IPS-NIHi7 (cell line): ENCODE measurements at regions not wholly inside any gene's neighbourhood (a gene's known extent, or its start where the extent isn't known, plus 50 kb on each side); places are given as distances from the start of the nearest gene placed in this dataset.

Experiments
- DNase-seq: peaks from one replicate; pipeline ENCODE4 v3.0.0; 2012; ENCODE audit warnings: mixed read lengths; ENCODE audit errors: extremely low spot score

DNA sequence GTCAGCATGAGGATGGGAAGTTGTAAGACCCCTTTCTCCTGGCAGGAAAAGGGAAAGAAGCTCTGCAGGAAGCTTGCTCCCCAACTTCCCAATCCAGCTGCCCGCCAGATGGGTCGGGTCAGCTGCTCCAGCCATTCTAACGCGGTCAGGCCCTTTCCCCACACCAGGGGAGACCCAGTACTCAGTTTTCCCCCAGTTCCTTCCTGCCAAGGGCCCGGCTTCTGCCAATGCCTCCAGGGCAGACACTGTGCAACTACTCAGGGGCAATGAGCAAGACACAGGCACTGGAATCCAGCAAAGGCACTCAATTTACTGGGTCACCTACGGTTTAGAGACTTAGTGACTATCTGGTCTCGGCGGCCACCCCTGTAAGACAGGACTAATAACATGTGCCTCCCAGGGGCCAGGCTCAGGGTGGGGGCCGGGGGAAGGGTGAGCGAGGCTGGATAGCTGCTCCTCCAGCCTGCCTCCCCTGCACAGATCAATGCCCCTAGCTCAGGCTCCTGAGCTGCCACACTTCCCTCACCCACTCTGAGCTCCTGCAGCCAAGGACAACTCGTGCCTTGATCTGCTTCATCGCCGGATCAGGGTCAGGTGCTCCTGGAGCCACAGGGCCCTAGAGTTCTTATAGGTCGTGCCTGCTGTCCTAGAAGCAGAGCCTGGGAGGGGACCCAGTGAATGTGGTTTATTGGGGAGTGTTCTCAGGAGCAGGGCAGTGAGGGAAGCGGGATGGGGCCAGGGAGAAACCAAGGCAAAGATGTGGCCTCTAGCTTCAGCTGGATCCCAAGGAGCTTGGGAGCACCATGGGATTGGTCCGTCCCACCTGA is 171.1 kb downstream of the ZFP36L2 start:
- no peak for DNase-seq

DNA sequence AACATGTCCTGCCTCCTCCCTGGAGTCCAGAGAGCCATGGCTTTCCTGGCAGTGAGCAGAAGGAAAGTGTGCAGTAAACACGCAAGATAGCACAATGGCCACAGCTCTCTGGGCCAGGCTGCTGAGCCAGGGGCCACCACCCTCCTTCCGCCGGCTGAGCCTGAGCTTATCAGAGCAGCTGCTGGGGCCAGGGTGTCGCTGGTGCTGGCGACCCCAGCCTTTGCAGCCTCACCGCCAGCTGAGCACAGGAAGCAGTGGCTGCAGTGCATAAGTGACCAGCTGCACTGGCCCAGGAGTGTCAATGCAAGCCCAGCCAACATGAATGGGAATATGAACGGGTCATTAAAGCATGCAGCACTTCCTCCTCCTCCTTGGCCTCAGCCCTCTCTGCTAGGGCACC is 172.0 kb downstream of the ZFP36L2 start:
- no peak for DNase-seq

DNA sequence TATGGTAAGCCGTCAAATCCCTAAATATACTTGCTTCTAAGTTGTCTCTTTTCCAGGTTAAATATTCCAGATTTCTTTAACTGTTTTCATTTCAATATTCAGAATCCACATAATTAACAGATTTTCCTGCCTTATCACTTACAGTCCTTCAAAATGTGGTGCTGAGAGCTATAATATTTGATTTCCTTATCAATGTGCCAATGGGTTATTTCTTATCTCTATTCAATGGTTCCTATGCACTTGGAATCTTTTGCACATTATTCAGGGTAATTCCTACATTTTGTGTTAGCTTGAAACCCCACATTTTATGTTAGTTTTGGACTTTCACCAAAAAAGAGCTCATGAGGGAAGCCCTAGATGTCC is 173.5 kb downstream of the ZFP36L2 start:
- no peak for DNase-seq

DNA sequence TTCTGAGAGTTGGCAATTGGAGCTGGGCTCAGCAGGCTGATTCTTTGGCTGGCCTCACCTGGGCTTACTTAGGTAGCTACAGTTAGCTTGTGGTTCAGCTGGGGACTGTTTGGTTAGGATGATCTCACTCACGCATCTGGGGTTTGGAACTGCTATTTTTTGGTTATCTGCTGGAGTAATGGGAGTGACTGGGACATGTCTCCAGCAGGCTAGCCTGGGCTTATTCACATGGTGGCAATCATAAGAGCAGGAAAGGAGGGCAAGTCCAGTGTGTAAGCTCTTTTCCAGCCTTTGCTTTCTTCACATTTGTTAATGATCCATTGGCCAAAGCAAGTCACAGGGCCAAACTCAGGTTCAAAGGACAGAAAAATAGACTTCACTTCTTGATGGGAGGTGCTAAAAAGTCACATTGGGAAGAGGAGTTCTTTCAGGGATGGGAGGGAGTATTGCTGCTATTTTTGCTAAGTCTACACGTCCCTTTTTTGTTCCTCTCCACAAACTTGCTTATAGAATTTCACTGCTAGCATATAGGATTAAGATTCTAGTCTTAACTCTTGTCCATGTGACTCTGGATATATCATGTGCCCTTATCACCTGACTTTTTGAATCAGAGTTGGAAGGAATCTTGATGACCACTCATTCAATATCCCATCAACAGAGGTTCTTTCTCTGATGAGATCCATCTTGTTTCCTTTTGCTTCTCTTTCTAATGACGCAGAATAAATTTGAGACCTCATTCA is 174.0 kb downstream of the ZFP36L2 start:
- DNase-seq = no peak

DNA sequence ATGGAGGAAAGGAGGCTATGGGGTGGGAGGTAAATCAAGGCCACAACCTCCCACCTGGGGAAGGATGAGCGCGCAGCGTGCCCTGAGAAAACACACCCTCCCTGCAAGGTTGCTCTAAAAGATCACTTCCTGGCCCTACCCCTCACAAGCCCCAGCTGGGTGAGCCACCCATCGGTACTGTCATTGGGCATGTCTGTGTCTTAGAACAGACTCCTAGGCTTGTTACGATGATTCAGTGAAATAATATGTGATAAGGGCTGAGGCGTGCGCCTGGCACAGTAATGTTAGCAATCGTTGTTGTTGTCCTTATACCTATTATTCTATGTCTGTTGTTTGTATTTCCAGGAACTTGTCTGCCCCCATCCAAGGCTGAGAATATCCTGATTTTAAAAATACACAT is 175.1 kb downstream of the ZFP36L2 start:
- DNase-seq = no peak

DNA sequence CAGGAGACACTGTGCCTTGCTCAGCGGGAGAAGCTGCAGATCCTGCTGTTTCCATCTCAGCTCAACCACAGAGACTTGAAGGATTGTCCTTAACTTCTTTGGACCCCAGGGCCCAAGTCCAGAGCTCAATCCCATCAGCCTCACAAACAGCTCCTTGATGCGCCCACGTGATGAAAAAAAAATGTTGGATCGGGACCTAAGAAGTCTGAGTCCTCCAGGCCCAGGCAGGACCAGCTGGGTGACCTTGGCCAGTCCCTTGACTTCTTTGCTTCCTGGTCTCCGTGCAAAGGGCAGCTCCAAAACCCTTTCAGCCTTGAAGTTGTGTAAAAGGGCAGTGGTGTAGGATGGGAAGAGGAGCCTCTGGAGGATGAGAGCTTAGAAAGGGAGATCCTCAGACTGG is 175.5 kb downstream of the ZFP36L2 start:
- DNase-seq = no peak

DNA sequence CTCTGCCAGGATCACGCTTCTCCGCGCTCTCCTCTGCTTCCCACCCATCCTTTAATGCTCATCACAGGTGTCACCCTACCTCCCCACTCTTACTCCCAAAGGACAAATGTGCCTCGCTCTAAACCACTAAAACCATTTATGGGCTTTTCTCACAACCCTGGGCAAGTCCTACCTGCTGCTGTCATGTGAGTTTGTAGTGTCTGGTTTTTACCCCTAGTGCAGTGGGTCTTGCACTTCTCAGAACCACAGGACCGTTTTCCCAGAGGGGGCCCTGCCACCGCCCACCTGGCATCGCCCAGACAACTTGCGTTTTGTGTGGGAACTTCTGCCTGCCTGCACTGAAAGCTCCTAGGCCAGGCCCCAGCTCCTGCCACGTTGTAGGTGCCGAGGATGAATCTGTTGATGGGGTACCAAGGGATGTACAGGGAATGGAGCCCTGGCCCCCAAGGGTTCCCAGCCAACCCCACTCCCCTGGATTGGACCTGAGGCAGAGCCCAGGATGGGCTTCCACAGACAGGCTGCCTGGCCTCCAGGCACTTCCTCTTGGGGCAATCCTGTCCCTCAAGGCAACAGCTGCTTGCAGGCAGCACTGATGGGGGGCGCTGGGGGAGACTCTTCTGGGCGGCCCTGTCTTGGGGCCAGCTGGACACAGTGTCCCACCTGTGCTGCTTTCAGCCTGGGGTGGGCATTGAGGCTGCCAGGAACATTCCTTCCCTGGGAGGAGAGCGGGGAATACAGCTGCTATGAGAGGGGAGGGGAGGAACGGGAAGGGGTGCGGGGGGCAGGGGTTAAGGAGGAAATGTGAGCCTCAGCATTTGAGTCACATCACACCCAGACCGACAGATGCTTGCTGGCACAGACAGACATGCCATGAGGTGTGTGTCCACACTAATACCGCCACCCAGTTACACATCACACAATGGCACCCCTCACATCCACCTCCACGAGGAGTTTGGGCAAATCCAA is 176.3 kb downstream of the ZFP36L2 start:
- DNase-seq = no peak

DNA sequence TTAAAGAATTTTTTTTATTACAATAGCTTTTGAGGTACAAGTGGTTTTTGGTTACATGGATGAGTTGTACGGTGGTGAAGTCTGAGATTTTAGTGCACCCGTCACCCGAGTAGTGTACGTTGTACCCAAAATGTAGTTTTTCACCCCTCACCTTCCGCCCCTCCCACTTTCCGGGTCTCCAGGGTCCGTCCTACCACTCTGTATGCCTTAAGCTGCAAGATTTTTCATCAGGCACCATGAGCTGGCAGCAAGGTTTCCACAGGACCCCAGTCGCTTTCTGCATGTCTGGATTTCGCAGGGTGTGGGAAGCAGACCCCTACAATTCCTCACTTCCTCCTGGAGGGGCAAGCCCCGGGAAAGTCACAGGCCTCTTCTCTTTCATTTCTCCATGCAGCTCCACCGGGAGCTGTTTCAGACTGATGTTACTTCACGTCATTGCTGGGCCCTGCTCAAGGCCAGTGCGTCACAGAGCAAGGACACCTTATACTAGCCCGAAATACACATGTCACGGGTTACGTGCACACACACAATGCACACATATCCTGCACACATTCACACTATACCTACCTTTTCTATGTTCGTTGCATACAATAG is 179.1 kb downstream of the ZFP36L2 start:
- no peak for DNase-seq

DNA sequence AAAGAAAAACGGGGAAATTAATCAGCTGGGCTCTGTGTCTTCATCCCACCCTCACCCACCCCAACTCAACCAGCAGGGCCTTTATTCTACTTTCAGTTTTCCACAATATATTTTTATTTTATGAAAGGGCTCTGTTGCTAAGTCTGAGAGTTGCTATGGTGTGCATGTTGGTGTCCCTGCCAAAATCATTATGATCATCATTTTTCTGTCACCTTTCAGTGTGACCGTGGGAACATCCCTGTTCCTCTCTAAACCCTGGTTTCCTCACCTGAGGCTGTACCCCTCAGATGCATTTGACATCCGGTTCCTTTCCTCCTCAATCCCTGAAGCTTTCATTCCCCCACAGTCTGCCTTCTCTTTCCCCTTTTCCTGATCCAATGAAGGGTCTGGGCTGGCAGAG is 180.5 kb downstream of the ZFP36L2 start:
- no peak for DNase-seq

DNA sequence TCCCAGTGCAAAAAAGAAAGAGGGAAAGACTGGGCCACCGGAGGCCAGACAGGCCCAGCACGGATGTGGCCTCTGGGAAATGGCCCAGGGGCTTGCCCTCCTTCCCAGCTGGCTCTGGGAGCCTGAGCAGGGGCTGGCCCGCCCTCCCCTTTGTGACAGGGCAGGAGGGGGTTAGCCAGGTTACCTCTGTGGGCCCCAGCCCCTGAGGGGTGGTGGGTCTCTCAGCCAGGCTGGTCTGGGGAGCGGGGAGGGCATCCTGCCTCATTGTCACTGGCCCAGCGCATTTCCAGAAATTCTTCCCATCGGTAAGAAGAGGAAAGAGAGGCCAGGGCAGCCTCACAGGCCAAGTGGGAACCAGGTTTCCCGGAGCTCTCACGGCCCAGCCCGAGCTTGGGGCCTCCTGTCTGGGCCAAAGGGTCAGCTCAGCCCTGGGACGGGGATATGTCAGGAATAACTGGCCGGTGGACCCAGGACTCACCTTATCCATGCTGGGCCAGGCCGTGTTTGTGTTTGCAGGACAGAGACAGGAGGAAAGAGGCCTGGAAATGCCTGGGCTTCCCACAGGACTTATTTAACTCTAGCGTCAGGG is 182.2 kb downstream of the ZFP36L2 start:
- DNase-seq = no peak

DNA sequence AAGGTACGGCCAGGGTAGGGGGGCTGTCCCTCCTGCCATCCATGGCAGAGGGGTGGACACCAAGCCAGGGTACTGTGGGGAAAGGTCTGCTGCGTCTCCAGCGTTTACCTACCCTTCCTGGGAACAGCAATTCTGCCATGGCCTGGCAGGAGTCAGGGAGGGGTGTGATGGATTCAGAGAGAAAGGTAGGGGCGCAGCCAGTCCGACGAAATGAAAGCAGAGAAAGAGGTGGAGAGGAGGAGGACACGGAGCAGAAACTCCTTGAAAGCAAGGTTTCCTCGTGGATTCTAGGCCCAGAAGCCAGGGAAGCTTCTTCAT is 182.9 kb downstream of the ZFP36L2 start:
- no peak for DNase-seq

DNA sequence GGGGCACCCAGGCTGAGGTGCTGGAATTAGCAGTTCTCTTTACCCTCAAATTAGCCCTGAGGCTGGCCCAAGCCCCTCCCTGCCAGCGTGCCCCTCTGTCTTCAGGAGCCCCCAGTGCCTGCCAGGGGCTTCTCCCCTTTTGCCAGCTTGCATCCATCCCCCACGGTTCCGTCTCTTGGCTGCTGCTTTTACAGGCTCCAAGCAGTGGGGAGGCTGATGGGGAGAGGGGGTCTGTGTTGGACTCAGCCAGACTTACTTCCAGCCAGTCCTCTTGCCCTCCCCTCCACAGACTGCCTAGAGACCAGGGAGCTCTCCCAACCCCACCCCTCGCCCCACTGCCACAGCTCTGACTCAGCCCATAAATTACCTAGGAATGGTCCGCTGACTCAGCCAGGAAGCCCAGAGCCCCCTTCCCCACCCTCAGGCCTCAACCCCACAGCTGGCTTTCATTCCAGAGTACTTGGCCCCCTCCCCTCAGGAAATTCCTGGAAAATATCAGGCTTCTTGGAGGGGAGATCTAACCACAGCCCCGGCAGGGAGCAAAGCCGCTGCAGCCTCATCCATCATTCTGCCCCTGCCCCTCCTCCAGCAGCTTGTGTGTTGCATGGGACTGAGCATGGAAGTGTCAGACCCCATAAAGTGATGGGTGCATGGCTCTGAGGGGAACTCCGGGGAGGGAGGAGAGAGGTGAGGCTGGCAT is 184.6 kb downstream of the ZFP36L2 start:
- peak; percentile 92 for DNase-seq

DNA sequence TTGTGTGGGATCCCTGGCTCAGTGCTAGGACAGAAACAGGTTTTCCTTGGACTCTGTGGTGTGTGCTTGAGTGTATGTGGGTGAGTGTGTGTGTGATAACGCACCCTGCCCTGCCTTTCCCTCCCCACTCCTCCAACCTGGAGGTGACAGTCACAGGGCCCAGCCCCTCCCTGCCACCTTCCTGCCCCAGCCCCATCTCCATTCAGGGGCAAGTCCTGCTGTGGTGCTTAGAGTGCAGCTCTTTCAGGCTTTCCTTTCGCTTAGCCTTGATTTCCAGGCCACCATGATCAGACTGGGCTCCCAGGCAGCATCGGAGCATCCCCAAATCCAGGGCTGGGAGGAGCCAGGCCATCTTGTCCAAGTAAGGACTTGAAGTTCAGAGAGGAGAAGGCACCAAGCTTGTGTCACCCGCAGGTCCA is 185.2 kb downstream of the ZFP36L2 start:
- no peak for DNase-seq

DNA sequence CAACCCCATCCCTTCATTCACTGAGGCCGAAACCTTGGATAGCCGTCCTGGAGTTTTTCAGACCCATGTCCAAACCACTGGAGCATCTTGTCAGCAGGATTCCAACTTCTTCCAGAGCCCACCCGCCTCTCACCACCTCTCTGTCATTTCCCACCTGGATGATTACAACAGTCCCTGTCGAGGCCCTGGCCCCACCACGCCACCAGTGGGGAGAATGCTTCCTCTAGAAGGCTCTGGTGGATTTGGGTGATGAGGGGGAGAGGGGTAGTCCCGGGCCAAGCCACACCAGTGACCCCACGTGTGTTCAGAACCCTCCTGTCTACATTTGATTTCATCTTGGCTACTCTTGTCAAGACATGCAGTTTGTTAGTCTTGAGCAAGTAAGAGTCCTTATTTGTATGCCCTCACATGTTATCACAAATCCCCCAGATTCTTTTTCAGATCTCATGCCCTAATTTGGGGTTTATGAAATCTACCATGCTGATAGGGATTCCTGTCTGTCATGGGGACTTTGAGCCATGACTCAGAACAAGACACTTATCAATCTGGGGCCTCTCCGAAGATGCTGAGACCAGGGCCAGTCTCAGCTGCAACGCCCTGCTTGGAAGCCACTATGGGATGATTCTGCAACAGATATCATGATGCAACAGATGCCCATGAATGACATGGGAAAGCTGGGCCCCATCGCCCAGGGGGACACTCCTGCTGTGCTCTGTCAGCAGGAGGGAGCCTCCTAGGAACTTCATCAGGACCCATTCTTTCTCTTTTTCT is 186.1 kb downstream of the ZFP36L2 start:
- DNase-seq = no peak

DNA sequence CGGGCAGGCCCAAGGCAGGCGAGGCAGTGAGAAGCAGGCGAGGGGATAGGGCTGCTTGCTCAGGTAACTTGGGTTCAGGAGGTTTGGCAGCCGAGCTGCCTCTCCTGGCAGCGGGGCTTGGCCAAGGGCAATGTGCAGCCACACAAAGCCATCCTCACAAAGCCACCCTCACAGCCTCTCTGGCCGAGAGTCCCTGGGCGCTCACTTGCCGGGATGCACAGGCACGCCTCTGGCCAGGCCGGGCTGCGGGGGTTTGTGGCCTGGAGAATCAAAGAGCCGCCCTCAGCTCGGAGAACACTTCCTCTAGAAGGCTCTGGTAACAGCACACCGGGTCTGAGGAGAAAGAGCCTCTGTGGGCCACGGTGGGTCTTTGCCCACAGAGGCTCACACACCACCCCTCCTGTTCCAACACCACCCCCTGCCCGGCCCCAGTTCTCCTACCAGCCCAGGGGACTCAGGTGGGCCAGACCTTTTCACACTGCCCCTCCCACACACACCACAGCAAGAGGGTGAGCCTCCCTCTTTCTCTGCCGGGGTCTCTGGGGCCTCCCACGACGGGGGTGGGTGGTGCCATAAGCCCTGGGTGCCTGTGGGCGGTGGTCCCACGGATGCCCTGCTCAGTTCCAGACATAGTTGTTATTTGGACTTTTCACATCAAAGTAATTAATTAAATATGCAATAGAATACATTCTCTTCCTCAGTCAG is 186.9 kb downstream of the ZFP36L2 start:
- DNase-seq = no peak

DNA sequence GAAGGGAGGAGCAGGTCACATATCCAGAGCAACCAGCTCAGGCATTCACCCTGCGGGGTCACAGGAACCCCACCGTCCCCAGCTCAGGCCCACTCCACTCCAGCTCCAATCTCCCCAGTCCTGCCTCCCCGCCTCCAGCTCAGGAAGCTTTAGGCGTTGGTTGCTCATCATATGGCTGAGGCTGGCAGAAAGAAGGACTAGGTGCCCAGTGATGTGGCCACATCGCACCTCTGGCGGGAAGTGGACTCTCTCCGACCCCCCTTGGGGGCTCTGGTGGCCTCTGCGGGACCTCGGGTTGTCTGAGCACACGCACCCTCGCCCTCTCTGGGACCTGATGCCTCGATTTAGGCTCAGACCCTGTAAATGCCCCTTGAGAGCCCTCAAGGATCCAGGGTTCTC is 187.7 kb downstream of the ZFP36L2 start:
- no peak for DNase-seq

DNA sequence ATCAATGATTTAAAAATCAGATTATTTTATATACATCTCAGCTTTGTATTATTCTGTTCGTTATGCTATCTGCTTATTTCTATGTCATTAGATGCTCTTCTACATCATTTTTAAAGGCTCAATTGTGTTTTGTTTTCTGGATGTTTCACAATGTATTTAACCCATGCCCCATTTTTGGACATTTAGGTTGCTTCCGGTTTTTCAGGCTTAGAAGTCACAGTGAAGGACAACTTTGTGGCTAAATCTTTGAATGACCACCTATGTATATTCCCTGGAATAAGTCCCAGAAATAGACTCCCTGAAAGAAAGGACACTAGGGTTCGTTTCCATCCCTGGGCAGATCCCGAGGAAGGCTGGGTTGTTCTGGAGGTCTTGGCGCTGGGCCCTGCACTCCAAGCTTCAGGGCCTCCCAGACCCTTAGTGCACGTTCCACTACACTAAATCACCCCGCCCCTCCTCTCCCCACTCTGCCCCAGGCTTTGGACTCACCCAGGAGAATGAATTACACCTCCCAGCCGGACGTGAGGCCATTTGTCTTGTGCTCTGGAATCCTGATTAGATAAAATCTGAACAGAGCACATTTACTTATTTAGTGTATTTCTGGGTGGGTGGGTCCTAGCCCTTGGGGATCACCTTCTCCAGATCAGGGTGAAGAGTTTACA is 188.2 kb downstream of the ZFP36L2 start:
- no peak for DNase-seq

DNA sequence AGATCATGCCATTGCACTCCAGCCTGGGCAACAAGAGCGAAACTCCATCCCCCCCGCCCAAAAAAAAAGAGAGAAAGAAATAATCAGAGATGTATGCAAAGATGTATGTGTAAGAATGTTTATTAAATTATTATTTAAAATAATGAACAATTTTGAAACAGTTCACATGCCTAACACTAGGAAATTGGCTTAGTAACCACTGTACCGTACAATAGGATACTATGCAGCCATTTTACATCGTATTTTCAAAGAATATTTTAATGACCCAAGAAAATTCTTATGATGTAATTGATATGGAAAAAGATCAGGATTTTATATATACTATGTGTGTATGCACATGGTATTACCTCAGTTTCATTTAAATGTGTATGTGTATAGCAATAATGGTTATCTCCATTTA is 190.5 kb downstream of the ZFP36L2 start:
- no peak for DNase-seq

DNA sequence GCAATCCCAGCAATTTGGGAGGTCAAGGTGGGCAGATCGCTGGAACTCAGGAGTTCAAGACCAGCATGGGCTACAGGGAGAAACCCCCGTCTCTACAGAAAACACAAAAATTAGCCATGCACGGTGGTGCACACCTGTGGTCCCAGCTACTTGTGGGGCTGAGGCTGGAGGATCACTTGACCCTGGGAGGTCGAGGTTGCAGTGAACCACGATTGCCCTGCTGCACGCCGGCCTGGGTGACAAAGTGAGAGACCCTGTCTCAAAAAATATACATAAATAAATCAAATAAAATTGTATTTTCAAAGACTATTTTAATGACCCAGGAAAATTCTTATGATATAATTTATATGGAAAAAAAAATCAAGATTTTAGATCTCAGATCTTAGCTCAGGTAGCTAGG is 191.5 kb downstream of the ZFP36L2 start:
- DNase-seq = no peak
